ENCODE measurements at regions not wholly inside any gene's neighbourhood (a gene's known extent, or its start where the extent isn't known, plus 50 kb on each side); places are given as distances from the start of the nearest gene placed in this dataset.

DNA sequence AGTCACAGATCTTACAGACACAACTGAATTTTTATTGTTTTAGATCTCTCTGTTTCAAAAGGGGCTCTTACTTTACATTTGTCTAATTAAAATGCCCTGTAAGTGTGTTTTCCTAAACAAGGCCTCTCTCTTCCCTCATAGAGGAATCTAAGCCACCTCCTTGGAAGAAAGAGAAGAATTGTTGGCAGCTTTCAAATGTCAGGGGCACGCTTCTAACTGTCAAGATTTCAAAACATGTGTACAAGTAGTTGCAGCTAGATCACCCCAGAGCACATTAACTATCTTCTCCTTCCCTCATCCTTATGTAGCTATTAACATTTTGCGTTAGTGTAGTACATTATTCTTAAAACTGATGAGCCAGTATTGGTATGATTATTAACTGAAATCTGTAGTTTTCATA is 266.5 kb upstream of the BOD1L1 start:
- TF ChIP-seq EP300 (IDR thresholded peaks at IDR 0.05) (no peak), POLR2AphosphoS5 (IDR thresholded peaks at IDR 0.05) (no peak)
- TF ChIP-seq, protein P1, sequence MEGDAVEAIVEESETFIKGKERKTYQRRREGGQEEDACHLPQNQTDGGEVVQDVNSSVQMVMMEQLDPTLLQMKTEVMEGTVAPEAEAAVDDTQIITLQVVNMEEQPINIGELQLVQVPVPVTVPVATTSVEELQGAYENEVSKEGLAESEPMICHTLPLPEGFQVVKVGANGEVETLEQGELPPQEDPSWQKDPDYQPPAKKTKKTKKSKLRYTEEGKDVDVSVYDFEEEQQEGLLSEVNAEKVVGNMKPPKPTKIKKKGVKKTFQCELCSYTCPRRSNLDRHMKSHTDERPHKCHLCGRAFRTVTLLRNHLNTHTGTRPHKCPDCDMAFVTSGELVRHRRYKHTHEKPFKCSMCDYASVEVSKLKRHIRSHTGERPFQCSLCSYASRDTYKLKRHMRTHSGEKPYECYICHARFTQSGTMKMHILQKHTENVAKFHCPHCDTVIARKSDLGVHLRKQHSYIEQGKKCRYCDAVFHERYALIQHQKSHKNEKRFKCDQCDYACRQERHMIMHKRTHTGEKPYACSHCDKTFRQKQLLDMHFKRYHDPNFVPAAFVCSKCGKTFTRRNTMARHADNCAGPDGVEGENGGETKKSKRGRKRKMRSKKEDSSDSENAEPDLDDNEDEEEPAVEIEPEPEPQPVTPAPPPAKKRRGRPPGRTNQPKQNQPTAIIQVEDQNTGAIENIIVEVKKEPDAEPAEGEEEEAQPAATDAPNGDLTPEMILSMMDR (IDR thresholded peaks at IDR 0.05), result no peak
